Fibroblast of mammary gland (primary cell): ENCODE measurements at regions not wholly inside any gene's neighbourhood (a gene's known extent, or its start where the extent isn't known, plus 50 kb on each side); places are given as distances from the start of the nearest gene placed in this dataset.

Experiments used
- DNase-seq: peaks from one replicate; pipeline ENCODE4 v3.0.0-alpha.2; 2010; ENCODE audit warnings: low read depth
- H3K4me3 ChIP-seq: 2 replicates; pipeline ENCODE4 v1.5.1; 2011; ENCODE audit warnings: low read depth, mild to moderate bottlenecking, low read length, moderate library complexity; ENCODE audit not compliant: control insufficient read depth
- CTCF ChIP-seq: conservative IDR thresholded peaks from 2 replicates; pipeline ENCODE4 v1.5.1; 2011; ENCODE audit warnings: low read depth, low read length, inconsistent platforms; ENCODE audit not compliant: control insufficient read depth, insufficient read depth

GRCh38 chr5:54825005-54825404 is 160.4 kb downstream of the ESM1 start:
- peak; percentile 65 for DNase-seq
- no peak for TF ChIP-seq CTCF

DNA sequence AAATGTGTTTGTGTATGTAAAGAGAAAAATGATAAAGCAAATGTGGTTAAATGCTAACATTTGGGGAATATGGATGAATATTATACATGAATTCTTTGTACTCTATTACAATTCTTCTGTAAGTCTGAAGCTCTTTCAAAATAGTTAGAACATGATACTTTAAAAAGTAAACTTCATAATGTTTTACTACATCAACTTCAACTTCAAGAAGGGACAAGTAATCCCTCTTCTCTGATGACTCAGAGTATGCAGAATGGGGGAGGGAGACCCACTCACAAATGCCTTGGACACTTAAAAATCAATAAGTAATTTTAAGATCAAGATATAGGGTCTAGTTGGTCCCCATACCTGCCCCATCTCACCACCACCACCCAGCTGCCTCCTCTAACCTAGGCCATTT is 162.4 kb downstream of the ESM1 start:
- no peak for TF ChIP-seq CTCF
- no peak for DNase-seq
- no peak overlapping the region for H3K4me3 ChIP-seq

More at GRCh38 chr5:54825005-54825404, 160.4 kb downstream of the ESM1 start:
- H3K4me3 ChIP-seq: no peak overlapping the region

GRCh38 chr5:54822324-54822687 is 163.1 kb downstream of the ESM1 start:
- no peak for DNase-seq
- TF ChIP-seq CTCF: no peak
- no peak overlapping the region for H3K4me3 ChIP-seq

GRCh38 chr5:54821445-54822323 is 163.7 kb downstream of the ESM1 start:
- no peak overlapping the region for H3K4me3 ChIP-seq
- no peak for TF ChIP-seq CTCF
- no peak for DNase-seq

- TF ChIP-seq CTCF: no peak
- peak; percentile 33 for DNase-seq
- no peak overlapping the region for H3K4me3 ChIP-seq
Measured at GRCh38 chr5:54820346-54821134, 164.9 kb downstream of the ESM1 start.

DNA sequence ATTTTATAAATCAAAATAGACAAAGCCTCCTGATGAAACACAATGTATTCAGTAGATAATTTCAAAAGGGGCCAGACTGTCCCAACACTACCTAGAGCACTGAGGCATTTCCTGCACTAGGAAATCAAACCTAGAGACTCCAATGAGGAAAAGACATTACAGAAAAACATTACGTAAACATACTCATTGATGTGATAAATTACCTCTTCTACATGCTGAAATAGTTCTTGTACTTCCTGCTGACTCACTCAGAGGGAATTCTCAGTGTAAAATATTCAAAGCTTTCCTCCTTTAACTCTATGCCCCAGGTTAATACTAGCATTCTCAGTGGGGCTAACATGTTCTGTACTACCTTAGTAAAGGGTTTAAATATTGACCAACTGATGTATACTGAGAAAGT is 178.0 kb downstream of the ESM1 start:
- no peak for TF ChIP-seq CTCF
- H3K4me3 ChIP-seq: no peak overlapping the region
- peak; percentile 75 for DNase-seq
